Caco-2 (cell line): ENCODE measurements at regions not wholly inside any gene's neighbourhood (a gene's known extent, or its start where the extent isn't known, plus 50 kb on each side); places are given as distances from the start of the nearest gene placed in this dataset.

Experiments used
- BruUV-seq: library from RNA; stranded (reverse); fragments of 400-500 nt; replicated peaks from 2 replicates; lab custom pipeline; 2021; lab: Mats Ljungman, UMichigan
- CTCF ChIA-PET: fragments of 300-600 bp; sonication (Branson Sonifier 250); formaldehyde crosslinking; loops from one replicate; lab custom pipeline; 2022; ENCODE audit warnings: antibody characterized with exemption; lab: Charles Lee
- POLR2A ChIA-PET: fragments of 300-600 bp; sonication (Branson Sonifier 250); formaldehyde crosslinking; loops from one replicate; lab custom pipeline; 2022; ENCODE audit warnings: antibody characterized with exemption; lab: Charles Lee
- DNase-seq, 2 experiments: peaks; one replicate each; pipeline versions ENCODE4 v3.0.0 to v3.0.0-alpha.2; 2020 to 2022
- H3K27me3 ChIP-seq: replicated peaks from 2 replicates; pipeline ENCODE4 v1.6.0; 2011; ENCODE audit warnings: low read length; ENCODE audit not compliant: control insufficient read depth, insufficient read depth
- H3K36me3 ChIP-seq: 2 replicates; pipeline ENCODE4 v1.5.1; 2011; ENCODE audit warnings: low read length; ENCODE audit not compliant: control insufficient read depth, insufficient read depth
- H3K4me1 ChIP-seq: fragments of 250-450 bp; sonication (Bioruptor Pico); 2 replicates; pipeline ENCODE4 v1.5.1; 2020; ENCODE audit warnings: mild to moderate bottlenecking
- H3K4me3 ChIP-seq: 2 replicates; pipeline ENCODE4 v1.5.1; 2011; ENCODE audit warnings: low read depth, mild to moderate bottlenecking, control low read depth, low read length
- H3K9me3 ChIP-seq: fragments of 250-450 bp; sonication (Bioruptor Pico); 2 replicates; pipeline ENCODE4 v1.5.1; 2020; ENCODE audit warnings: mild to moderate bottlenecking, moderate library complexity
- H3K27ac Mint-ChIP-seq: one replicate; pipeline ENCODE4 v1.8.0; 2022; ENCODE audit warnings: mixed read lengths; ENCODE audit not compliant: unreplicated experiment
- H3K27me3 Mint-ChIP-seq: one replicate; pipeline ENCODE4 v1.8.0; 2022; ENCODE audit warnings: mixed read lengths; ENCODE audit not compliant: insufficient read depth, unreplicated experiment
- H3K36me3 Mint-ChIP-seq: one replicate; pipeline ENCODE4 v1.8.0; 2022; ENCODE audit warnings: mild to moderate bottlenecking, mixed read lengths; ENCODE audit not compliant: insufficient read depth, unreplicated experiment
- H3K4me1 Mint-ChIP-seq: one replicate; pipeline ENCODE4 v1.8.0; 2022; ENCODE audit warnings: low read depth, mixed read lengths; ENCODE audit not compliant: unreplicated experiment
- H3K4me3 Mint-ChIP-seq: one replicate; pipeline ENCODE4 v1.8.0; 2022; ENCODE audit warnings: mild to moderate bottlenecking, moderate library complexity, mixed read lengths; ENCODE audit not compliant: unreplicated experiment
- H3K9me3 Mint-ChIP-seq: one replicate; pipeline ENCODE4 v1.8.0; 2022; ENCODE audit warnings: mixed read lengths; ENCODE audit not compliant: unreplicated experiment
- intact Hi-C: fragments of 100-400 bp; cut with micrococcal nuclease; formaldehyde crosslinking; loops from one replicate; pipeline ENCODE4 v1.10.0; 2022; ENCODE audit not compliant: unreplicated experiment
- TF ChIP-seq, protein P1 (sequence below), 2 experiments: fragments of 200-600 bp in 1 of 2; IDR thresholded peaks; 1 replicate in 1 of 2; 2 replicates in 1 of 2; pipeline versions ENCODE4 v1.5.1 to v1.8.0; 2011 to 2022; ENCODE audit warnings: antibody characterized with exemption in 1 of 2, control low read depth in 1 of 2, inconsistent platforms in 1 of 2, low read depth in 1 of 2, low read length in 1 of 2, mild to moderate bottlenecking in 1 of 2, moderate library complexity in 1 of 2; ENCODE audit not compliant: insufficient read depth in 1 of 2, severe bottlenecking in 1 of 2, unreplicated experiment in 1 of 2

GRCh38 chr17:69978056-69978646, 96.9 kb upstream of the KCNJ16 start:
- Histone ChIP-seq H3K4me1 (no peaks in the 10 kb centered on the region), H3K4me3 (no peak overlapping the region), H3K36me3 (no peaks in the 10 kb centered on the region), H3K9me3 (no peaks in the 10 kb centered on the region), H3K27me3 (no peaks in the 10 kb centered on the region)
- H3K4me1 Mint-ChIP-seq, result no peaks in the 10 kb centered on the region
- POLR2A ChIA-PET, result no interaction called here
- H3K36me3 Mint-ChIP-seq, result no peaks in the 10 kb centered on the region
- TF ChIP-seq, protein P1, sequence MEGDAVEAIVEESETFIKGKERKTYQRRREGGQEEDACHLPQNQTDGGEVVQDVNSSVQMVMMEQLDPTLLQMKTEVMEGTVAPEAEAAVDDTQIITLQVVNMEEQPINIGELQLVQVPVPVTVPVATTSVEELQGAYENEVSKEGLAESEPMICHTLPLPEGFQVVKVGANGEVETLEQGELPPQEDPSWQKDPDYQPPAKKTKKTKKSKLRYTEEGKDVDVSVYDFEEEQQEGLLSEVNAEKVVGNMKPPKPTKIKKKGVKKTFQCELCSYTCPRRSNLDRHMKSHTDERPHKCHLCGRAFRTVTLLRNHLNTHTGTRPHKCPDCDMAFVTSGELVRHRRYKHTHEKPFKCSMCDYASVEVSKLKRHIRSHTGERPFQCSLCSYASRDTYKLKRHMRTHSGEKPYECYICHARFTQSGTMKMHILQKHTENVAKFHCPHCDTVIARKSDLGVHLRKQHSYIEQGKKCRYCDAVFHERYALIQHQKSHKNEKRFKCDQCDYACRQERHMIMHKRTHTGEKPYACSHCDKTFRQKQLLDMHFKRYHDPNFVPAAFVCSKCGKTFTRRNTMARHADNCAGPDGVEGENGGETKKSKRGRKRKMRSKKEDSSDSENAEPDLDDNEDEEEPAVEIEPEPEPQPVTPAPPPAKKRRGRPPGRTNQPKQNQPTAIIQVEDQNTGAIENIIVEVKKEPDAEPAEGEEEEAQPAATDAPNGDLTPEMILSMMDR (IDR thresholded peaks at IDR 0.05; ENCODE audit: insufficient read depth in 1 of 2, low read depth in 1 of 2, low read length in 1 of 2, severe bottlenecking in 1 of 2, unreplicated experiment in 1 of 2), result no peak
- CTCF ChIA-PET, result no interaction called here
- intact Hi-C loops, result no loop called here
- no peak overlapping the region for H3K4me3 Mint-ChIP-seq
- no peak overlapping the region for H3K27ac Mint-ChIP-seq
- no peak for DNase-seq
- no peaks in the 10 kb centered on the region for H3K9me3 Mint-ChIP-seq
- H3K27me3 Mint-ChIP-seq, result no peaks in the 10 kb centered on the region
- no TSS peak for BruUV-seq

DNA sequence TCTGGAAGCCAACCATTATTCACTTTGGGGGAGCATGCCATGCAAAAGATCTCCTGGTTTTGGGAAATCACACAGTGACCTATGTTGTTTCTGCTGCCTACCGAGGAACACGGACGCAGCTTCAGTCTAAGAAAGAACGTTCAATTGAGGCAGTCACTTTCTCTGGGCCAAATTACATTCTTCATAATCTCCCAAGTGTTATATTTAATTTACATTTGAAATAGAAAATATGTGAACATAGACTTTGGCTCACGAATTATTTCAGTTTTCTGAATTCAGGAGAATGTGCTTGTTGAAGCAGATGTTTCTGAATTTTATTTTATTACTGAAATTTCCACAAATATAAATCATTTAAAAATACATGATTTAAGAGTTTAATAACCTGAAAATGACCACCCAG, 93.6 kb upstream of the KCNJ16 start:
- H3K4me1 ChIP-seq, result no peaks in the 10 kb centered on the region
- peaks cover 2% of the 10 kb centered on the region; the same call in 1 of the 2 replicates for H3K9me3 ChIP-seq
- Mint-ChIP-seq H3K27ac (no peak overlapping the region), H3K36me3 (no peaks in the 10 kb centered on the region), H3K4me3 (no peak overlapping the region), H3K4me1 (no peaks in the 10 kb centered on the region), H3K9me3 (peaks cover 4% of the 10 kb centered on the region), H3K27me3 (no peaks in the 10 kb centered on the region)
- BruUV-seq, result no TSS peak
- no peak for DNase-seq
- H3K4me3 ChIP-seq, result no peak overlapping the region
- H3K36me3 ChIP-seq, result no peaks in the 10 kb centered on the region
- ChIA-PET POLR2A (no interaction called here), CTCF (no interaction called here)
- H3K27me3 ChIP-seq, result no peaks in the 10 kb centered on the region
- TF ChIP-seq, protein P1 (IDR thresholded peaks at IDR 0.05; ENCODE audit: insufficient read depth in 1 of 2, low read depth in 1 of 2, low read length in 1 of 2, severe bottlenecking in 1 of 2, unreplicated experiment in 1 of 2), result no peak
- intact Hi-C loops, result no loop called here

DNA sequence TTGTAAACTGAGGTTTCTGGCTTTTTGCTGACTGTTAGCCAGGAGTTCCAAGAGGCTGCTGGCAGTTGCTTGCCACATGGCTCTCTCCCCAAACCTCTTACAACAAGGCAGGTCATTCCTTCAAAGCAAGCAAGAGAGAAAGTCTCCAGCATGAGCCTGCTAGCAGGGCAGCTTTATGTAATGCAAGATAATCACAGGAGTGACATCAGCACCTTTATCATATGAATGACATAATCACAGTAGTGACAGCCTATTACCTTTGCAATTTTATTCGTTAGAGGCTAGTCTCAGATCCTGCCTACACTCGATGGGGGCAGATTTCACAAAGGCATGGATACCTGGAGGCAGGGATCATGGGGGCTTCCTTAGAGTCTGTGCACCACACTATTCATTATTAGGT, 79.5 kb upstream of the KCNJ16 start:
- Mint-ChIP-seq H3K4me3 (no peak overlapping the region), H3K36me3 (no peaks in the 10 kb centered on the region), H3K4me1 (peaks cover 22% of the 10 kb centered on the region), H3K27me3 (no peaks in the 10 kb centered on the region), H3K27ac (no peak overlapping the region), H3K9me3 (peaks cover 10% of the 10 kb centered on the region)
- Histone ChIP-seq H3K36me3 (no peaks in the 10 kb centered on the region), H3K9me3 (no peaks in the 10 kb centered on the region), H3K27me3 (no peaks in the 10 kb centered on the region), H3K4me1 (peaks cover 28% of the 10 kb centered on the region), H3K4me3 (no peak overlapping the region)
- BruUV-seq, result no TSS peak
- DNase-seq, result no peak
- intact Hi-C loops, result no loop called here
- ChIA-PET POLR2A (no interaction called here), CTCF (no interaction called here)
- TF ChIP-seq, protein P1 (IDR thresholded peaks at IDR 0.05; ENCODE audit: insufficient read depth in 1 of 2, low read depth in 1 of 2, low read length in 1 of 2, severe bottlenecking in 1 of 2, unreplicated experiment in 1 of 2), result no peak
